ENCODE measurements at regions not wholly inside any gene's neighbourhood (a gene's known extent, or its start where the extent isn't known, plus 50 kb on each side); places are given as distances from the start of the nearest gene placed in this dataset.
"Not testable (repeated sequence)": the region's sequence is repeated elsewhere in the genome, so short reads cannot be mapped to it uniquely, and the experiment has no call there.

DNA sequence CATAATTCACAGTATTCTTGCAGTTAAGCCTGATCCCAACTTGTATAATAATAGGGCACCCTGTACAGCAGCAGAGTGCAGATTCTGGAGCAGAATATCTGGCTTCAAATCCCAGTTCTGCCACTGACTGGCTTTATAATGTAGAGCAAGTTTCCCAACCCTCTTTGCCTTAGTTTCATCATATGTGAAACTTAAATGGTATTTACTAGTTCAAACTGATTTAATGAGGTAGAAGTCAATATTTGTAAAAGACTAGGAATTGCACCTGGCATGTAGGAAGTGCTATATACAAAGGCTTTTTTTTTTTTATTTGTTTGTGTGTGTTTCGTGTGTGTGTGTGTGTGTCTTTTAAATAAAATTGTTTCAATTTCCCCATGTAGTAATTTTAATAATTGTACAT, 125.9 kb downstream of the CCER1 start:
- DNase-seq (ENCODE audit: low spot score): no peak

DNA sequence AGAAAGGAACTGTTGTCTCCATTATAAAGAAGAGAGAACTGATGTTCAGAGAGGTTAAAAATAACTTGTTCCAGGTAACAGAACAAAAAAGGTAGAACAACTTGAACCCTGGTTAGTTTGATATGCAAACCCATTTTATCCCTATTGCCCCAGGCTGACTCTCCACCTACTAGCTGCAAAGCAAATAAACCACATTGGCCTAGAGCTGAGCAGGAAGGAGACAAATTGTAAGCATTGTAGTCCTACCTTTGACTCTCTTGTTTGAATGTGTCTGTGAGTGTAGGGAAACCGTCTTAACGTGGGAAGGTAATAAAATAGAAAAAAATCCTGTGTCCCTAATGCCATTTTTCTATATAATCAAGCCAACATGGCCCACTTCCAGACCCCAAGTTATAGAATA, 126.4 kb downstream of the CCER1 start:
- DNase-seq (ENCODE audit: low spot score): no peak

DNA sequence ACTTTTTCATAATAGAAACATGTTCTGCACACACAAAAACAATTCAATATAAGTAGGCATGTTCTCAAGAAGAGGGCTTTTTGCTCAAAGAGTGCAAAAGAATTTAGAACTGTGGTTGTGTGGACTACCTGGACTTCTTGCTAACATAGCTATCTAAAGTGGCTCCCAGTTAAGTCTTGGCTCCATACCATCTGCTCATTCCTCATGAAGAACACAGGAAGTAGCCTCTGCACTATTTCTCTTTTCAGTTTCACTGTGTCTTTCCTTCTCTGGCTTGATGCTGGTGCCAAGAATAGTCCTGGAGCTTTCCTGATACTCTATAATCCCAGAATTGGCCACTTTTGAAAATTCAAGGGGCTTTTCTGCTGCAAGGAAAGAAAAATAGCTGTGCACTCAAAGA, 127.4 kb downstream of the CCER1 start:
- no peak for DNase-seq (ENCODE audit: low spot score)

DNA sequence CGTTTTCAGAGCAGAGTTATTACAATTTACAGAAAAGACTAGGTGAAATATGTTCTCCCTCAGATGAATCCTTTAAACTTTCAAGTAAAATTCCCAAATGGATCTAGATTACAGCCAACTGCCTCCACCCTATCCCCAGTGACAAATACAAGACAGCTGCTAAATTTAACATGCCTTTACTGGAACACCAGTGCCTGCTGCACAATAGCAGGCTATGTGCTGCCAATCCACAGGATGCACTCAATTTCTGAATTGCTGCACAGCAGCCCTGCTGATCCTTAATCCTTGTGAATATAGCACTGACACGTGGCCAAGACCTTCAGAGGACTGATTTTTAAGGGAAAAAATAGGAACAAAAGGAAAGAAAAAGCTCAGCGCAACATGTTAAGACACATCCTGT, 128.9 kb downstream of the CCER1 start:
- no peak for DNase-seq (ENCODE audit: low spot score)

DNA sequence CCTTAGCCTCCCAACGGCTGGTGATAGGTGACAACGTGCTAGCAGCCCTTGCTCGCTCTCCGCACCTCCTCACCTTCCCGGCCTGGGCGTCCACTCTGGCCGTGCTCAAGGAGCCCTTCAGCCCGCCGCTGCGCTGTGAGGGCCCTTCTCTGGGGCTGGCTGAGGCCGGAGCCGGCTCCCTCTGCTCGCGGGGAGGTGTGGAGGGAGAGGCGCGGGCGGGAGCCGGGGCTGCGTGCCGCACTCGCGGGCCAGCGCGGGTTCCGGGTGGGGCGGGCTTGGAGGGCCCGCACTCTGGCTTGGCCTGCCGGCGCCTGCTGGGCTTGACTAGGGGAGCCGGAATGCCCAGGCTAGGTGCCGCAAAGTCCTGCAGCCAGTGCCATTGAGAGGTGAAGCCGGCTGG, 131.1 kb downstream of the CCER1 start:
- DNase-seq (ENCODE audit: low spot score): no peak

DNA sequence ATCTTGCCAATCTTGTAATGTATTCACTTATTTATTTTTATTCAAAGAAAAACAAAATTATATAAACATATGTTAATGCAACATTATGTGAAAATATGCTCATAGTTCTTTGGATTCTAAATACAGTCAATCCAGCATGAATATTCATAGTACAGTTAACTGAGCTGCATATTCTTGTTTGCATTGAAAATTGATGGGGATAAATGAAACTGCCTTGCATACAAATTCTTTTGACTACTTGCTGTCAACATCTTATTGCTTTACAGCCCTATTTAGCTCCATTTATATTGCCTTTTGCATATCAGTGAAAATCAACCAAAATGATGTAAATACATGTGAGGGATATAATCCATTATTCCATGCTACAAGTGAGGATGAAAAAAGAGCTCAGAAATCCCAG, 135.3 kb downstream of the CCER1 start:
- DNase-seq (ENCODE audit: low spot score): no peak

DNA sequence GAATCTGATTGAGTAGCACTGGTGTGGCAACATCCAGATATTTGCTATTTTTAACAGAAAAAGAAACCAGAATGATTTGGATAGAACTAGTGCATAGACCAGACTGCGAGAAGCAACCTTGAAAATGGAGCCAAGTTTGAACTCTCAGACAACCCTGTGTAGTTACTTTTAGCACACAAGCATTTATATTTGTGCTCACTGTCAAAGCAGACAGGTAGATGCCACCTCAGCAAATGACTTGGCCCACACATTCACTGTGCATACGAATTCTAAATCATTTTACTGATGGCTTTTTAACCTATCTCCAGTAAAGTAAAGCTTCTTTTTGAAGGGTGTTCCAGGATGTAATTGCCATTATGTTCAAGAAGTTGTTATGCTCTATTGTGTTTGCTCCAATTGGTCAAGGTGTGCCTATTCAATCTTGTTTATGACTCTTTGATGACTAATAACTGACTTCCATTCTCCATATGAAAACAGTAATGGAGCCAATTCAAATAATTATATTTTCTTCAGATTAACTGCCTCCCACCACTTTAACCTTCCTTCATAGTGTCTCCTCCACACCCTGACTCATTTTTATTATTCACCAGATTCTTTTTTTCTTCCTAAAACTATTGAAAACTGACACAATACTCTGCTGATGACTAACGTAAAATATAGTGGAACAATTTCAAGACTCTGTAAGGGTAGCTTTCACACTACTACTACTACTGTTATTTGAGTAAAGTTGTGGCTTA, 138.5 kb downstream of the CCER1 start:
- no peak for DNase-seq (ENCODE audit: low spot score)

DNA sequence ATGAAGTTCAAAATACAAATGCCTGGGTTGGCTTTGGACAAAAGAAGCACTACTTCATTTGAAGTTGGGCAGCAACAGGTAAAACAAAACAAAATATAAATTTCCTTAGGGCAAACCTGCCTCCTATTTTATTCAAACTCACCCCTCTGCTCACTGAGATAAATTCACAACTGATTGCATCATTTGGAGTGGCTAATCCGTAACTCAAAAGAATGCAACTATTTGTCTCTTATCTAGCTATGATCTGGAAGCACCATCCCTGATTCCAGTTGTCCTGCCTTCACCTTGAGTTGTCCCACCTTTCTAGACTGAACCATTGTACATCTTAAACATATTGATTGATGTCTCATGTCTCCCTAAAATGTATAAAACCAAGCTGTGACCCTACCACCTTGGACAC, 145.0 kb downstream of the CCER1 start:
- DNase-seq (ENCODE audit: low spot score): no peak

DNA sequence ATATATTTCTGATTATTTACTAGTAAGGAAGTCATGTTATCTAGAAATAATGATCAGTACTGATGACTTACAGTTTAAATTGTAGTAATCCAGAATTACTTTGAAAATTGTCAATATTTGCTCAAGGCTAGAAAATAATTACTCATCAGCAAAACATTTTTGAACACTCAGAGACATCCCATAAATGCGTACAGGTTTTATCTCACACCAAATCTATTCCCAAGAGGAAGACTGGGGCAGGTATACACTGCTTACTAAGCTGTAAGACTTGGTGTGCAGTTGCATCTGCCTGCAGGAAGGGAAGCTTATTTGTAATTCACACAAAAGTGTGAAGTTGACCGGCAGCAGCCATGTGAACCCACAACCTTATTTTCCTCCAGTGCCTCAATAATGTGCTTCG, 146.4 kb downstream of the CCER1 start:
- peak; percentile 37 for DNase-seq (ENCODE audit: low spot score)

DNA sequence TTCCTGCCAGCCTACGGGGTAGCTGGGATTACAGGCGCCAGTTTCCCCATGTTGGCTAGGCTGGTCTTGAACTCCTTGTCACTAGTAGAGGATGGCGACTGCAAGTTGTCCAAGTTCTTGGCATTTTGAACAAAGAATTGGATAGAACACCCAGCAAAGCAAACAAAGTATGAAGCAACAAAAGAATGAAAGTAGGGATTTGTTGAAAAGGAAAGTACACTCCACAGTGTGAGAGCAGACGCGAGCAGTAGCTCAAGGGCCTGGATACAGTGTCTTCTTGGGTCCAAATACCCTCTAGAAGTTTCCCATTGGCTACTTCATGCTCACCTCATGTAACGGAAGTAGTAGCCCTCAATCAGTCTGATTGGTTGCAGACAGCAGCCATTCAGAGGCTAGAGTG, 152.2 kb downstream of the CCER1 start:
- no peak for DNase-seq (ENCODE audit: low spot score)

DNA sequence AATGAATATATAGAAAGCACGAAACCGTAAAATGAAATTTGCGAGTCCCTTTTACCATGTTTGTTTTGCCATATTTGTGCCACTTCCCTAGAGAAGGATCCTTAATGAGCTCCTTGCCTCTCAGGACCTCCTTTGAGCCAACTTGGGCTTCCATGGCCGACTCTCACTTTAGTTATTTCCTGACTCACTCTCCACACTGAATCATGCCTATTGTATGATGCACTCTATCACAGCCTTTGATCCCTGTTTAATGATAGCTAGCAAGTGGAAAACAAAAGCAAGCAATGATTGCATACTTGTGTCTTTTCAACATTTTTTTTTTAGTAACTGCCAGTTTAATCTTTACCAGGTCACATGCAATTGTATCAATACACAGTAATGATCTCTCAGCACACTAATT, 153.2 kb downstream of the CCER1 start:
- DNase-seq (ENCODE audit: low spot score): no peak

DNA sequence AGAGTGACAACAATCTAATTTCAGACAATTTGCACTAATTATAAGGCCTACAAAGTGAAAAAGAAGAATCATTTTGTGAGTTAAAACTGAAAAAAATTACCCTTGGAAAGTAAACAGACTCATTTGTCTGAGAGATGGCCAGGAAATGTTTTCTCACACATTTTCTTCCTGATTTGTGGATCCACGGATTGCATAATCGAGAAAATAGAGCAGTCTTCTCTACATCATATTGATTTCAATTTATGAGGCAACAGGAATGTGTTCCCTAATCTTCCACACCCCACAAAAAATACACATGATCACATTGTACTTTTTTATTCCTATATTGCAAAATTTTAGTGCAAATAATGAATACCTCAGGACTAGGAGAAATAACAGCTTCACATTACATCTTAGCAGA, 160.8 kb downstream of the CCER1 start:
- no peak for DNase-seq (ENCODE audit: low spot score)

DNA sequence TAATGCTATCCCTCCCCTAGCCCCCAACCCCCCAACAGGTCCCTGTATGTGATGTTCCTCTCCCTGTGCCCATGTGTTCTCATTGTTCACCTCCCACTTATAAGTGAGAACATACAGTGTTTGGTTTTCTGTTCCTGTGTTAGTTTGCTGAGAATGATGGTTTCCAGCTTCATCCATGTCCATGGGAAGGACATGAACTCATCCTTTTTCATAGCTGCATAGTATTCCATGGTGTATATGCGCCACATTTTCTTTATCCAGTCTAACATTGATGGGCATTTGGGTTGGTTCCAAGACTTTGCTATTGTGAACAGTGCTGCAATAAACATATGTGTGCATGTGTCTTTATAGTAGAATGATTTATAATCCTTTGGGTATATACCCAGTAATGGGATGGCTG, 162.3 kb downstream of the CCER1 start:
- DNase-seq (ENCODE audit: low spot score): not testable (repeated sequence)

DNA sequence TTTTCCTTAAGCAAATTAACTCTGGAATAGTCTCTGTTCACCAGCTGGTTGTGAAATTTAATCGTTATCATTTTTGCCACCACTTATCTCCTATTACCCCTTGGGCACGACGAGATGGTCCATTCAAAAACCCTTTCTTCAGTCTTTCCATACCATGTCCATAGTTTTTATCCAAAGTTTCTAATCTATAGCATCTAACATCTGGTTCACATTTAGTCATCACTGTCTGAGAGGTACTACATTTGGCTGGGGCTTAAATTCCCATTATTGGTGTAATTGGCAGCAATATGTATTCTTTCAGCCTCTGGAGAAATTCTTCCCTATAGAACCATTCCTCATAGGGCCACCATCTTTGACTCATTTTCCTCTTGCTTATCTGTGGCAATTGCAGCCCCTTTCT, 163.5 kb downstream of the CCER1 start:
- no peak for DNase-seq (ENCODE audit: low spot score)

DNA sequence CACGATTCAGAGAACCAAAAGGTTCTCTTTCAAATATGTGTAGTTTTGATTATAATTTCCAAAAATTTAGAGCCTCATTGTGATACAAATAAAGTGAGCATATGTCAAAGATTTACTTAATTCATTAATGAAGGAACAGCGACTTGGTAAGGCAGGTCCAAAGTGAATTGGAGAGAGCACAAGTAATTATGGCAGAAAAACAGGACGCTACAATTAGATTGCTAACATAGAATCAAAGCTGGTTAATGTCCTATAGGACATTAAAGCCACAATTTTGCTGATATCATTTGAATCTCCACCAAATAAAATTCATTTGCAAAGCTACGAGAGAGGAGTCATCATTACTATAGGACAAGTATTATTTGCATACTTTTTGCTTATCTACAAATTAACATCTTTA, 164.2 kb downstream of the CCER1 start:
- no peak for DNase-seq (ENCODE audit: low spot score)

DNA sequence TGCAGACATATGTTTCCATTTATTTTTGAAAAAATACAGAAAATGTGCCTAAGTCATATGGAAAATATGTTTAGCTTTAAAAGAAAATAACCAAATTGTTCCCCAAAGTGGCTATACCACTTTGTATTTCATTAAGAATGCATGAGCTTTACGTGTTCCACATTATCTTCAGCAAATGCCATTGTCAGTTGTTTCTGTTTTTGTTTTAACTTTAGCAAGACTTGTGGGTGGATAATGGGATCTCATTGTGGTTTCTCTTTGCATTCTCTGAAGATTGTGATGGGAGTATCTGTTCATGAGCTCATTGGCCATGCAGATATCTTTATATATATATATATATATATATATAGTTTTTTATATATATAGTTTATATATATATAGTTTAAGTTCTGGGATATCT, 181.5 kb downstream of the CCER1 start:
- DNase-seq (ENCODE audit: low spot score): no peak

DNA sequence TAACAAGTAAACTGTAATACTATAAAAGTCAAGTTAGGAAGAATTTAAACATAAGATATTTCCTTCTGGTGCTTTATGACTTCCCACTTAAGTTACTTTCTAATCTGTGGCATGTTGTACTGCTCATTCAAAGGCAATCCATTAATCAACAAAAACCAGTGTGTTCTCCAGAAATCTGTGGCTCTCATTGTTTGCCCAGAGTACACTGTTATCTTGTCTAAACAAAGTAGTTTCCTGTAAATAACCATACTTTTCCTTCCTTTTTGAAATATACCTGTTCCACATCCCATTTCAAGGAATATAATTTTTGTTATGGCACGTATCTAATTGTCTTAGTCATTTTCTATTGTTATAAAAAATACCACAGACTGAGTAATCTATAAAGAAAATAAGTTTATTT, 184.1 kb downstream of the CCER1 start:
- DNase-seq (ENCODE audit: low spot score): no peak

DNA sequence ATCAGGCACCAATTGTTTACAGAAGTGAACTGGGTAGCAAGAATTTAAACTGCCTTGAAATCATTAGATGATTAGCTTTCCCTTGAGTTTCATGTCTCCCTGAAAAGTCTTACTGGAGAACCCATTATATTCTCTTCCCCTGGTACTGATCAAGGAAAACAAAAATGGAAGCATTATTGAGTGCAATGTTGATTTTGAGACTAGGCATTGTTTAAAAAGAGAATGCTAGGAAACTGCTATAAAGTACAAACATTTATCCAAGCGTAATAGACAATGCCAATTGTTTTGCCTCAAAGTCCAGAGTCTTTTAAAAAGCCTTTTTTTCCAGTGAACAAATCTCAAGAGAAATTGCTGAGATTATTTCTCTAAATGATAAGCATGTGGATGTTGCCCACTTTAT, 197.0 kb downstream of the CCER1 start:
- no peak for DNase-seq (ENCODE audit: low spot score)

DNA sequence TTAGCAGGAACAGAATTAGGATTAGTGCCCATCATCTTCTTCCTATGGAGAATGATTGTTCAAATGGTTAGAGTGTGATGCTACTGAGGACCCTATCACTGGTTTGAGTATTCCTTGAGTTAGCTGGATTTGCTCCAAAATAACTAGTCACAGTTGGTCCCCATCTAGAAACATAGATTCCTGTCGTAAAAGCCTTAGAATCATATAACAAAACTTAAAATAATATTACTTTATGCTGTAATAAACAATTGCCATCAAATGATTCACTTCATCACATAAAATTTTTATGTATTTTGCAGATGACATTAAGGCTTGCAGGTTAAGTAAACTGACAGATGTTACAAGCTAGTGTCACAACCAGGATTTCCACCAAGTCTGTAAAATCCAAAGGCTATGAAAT, 209.8 kb downstream of the CCER1 start:
- DNase-seq (ENCODE audit: low spot score): no peak

DNA sequence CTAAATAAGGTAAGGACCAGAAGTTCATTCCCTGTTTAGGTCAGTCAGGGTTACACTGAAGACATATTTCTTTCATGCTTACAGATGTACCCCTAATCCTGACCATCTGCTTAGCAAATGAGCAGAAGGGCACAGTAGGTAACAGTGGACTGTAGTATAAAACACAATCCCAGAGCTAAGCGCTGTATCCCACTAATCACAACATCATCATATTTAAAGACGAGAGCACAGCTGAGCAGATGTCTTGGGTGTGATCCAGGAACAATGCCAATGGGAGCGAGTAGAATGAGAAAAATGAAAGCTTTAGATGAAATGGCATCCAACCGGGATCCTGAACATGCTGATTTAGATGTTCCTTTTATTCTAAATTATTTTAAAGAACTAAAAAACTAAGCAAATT, 213.4 kb downstream of the CCER1 start:
- no peak for DNase-seq (ENCODE audit: low spot score)

DNA sequence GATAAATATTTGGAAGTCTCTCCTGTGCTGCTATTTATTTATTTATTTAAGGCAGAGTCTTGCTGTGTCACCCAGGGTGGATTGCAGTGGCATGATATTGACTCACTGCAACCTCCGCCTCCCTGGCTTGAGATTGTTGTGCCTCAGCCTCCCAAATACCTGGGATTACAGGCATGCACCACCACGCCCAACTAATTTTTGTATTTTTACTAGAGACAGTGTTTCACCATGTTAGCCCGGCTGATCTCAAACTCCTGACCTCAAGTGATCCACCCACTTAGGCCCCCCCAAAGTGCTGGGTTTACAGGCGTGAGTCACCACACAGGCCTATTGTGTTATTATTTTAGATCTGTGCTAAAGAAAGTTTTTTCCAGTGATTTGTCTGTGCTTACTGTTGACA, 225.2 kb downstream of the CCER1 start:
- no peak for DNase-seq (ENCODE audit: low spot score)

DNA sequence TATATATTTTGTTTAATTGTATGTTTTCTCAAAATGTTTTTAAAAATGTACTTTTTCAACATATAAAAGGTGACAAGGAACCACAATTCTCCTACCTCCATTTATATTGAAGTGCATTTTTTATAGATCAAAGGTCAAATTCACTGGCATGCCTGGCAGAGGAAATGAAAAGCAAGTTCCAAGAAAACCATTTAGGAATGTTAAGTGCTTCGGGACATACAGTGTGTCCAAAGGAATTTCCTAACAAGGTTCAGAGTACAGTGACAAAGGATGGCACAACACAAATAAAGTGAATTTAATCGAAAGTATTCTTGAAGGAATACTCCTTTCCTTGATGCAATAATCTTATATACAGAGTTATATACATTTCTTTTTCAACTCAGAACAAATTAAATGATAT, 242.3 kb downstream of the CCER1 start:
- DNase-seq (ENCODE audit: low spot score): peak; percentile 22

DNA sequence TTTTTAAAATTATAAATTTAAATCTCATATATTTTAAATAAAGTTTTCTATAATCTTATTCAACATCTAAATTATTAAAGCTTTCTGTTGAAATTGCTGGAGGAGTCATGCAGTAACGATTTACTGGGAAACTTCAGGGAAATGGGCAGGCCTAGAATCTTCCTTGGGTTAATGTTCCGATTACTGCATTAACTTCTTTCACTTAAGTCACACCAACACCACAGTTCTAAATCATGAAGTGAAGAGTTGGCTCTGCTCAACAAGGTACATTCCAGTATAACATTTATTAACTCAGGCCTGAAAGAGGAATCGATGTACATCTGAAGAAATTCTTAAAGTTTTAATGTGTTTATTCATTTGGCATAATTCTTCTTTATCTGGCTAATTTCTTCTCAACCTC, 244.3 kb downstream of the CCER1 start:
- DNase-seq (ENCODE audit: low spot score): no peak

DNA sequence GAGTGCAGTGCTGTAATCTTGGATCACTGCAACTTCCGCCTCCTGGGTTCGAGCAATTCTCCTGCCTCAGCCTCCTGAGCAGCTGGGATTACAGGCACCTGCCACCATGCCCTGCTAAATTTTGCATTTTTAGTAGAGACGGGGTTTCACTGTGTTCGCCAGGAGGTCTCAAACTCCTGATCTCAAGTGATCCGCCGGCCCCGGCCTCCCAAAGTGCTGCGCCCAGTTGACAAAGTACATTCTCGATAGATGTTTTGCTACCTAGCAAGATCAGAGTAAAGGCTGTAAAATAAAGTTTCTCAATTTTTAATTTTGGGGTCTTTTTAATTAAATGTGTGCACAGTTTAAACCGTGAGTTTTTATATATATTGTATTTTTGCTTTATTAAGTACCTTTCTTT, 248.9 kb downstream of the CCER1 start:
- no peak for DNase-seq (ENCODE audit: low spot score)
